ENCODE measurements at regions not wholly inside any gene's neighbourhood (a gene's known extent, or its start where the extent isn't known, plus 50 kb on each side); places are given as distances from the start of the nearest gene placed in this dataset.
A peak's percentile ranks its signal among the peaks of the same experiment; 100 is the strongest.
"Not testable (repeated sequence)": the region's sequence is repeated elsewhere in the genome, so short reads cannot be mapped to it uniquely, and the experiment has no call there.

DNA sequence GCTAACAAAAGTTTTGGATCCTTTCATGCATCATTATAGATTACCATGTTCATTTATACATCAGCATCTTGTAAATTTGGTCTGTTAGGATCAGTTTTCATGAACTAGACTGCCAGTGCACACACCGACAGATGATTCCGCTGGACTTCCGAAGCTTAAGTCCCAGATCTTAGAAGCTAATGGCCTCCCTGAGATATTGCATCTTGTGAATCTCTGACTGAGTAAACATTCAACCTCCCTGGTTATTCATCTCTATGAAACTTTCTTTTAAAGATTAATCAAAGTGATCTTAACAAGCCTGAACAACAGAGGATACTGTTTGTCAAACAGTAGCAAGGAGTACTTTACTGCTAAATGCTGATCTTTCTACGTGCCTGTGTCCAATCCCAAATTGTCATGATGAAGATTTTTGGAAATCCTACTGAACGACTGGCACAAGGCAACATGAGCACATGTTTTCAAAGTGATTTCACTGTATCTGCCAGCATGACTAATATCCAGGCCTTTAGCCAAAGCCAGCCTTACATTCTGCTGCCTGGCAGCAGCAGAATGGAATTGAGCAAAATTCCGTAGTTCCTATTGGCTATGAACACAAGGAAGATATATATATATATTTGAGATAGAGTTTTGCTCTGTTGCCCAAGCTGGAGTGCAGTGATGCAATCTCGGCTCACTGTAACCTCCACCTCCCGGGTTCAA, 91.3 kb upstream of the ANK3 start:
- TF ChIP-seq, protein P1, sequence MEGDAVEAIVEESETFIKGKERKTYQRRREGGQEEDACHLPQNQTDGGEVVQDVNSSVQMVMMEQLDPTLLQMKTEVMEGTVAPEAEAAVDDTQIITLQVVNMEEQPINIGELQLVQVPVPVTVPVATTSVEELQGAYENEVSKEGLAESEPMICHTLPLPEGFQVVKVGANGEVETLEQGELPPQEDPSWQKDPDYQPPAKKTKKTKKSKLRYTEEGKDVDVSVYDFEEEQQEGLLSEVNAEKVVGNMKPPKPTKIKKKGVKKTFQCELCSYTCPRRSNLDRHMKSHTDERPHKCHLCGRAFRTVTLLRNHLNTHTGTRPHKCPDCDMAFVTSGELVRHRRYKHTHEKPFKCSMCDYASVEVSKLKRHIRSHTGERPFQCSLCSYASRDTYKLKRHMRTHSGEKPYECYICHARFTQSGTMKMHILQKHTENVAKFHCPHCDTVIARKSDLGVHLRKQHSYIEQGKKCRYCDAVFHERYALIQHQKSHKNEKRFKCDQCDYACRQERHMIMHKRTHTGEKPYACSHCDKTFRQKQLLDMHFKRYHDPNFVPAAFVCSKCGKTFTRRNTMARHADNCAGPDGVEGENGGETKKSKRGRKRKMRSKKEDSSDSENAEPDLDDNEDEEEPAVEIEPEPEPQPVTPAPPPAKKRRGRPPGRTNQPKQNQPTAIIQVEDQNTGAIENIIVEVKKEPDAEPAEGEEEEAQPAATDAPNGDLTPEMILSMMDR (conservative IDR thresholded peaks at IDR 0.05; ENCODE audit: low read depth), result no peak
- CTCF ChIA-PET, result interaction anchor here (1.1 kb wide), 1 partner anchor 36 kb away, joined by 4 read pairs; no protein-coding TSS in a partner anchor
- DNase-seq (ENCODE audit: low spot score), result peak; percentile 70

DNA sequence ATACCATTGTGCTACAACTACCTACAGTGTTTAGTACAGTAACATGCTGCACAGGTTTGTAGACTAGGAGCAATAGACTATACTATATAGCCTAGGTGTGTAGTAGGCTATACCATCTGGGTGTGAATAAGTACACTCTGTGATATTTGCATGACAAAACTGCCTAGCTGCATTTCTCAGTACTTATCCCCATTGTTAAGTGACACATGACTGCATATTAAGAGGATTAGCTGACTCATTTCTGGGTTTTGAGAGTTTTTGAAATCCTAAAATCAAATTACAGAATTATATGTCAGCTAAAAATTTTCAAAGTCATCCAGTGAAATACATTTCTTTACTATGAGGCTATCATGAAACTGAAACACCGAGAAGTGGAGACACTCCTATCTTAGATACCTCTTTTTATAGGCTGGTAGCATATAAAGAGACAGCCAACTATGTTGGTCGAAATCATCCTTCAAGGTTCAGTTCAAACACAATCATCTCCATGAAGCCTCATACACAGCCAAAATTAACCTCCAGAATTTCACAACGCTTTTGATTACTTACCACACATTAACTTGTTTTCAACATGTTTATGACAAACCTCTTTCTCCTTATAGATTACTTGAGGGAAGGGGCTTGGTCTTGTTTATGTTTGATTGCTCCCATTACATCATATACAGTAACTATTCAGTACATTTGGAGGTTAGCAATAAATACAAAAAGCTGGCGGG, 89.8 kb upstream of the ANK3 start:
- CTCF ChIA-PET, result interaction anchor here (1.1 kb wide), 1 partner anchor 36 kb away, joined by 3 read pairs; no protein-coding TSS in a partner anchor
- TF ChIP-seq, protein P1 (conservative IDR thresholded peaks at IDR 0.05; ENCODE audit: low read depth), result no peak
- POLR2A ChIA-PET (ENCODE audit: low non-redundant PET), result no interaction called here
- no peak for DNase-seq (ENCODE audit: low spot score)
- H3K27ac ChIP-seq, result no peak overlapping the region

More for the DNA sequence above, 91.3 kb upstream of the ANK3 start:
- H3K27ac ChIP-seq, result peak overlapping the region; percentile 81
- POLR2A ChIA-PET (ENCODE audit: low non-redundant PET), result no interaction called here

DNA sequence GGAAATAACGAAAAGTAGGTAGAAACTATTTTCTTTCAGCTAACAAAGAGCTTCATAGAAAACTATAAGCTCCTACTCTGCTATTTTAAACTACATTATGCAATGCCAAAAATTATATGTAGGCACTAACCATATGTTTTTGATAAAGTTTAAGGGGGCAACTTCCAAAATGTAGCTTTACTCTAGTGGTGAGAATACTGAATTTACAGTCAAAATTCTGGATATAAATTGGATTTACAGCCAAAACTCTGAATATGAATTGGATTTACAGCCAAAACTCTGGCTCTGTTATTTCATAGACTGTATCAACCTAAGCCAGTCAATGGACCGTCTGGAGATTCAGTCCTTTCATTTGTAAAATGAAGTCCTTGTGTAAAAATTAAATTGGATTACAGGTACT, 86.8 kb upstream of the ANK3 start:
- ChIA-PET CTCF (no interaction called here), POLR2A (ENCODE audit: low non-redundant PET) (no interaction called here)
- TF ChIP-seq, protein P1 (conservative IDR thresholded peaks at IDR 0.05; ENCODE audit: low read depth), result no peak
- no peak overlapping the region for H3K27ac ChIP-seq
- DNase-seq (ENCODE audit: low spot score), result no peak

DNA sequence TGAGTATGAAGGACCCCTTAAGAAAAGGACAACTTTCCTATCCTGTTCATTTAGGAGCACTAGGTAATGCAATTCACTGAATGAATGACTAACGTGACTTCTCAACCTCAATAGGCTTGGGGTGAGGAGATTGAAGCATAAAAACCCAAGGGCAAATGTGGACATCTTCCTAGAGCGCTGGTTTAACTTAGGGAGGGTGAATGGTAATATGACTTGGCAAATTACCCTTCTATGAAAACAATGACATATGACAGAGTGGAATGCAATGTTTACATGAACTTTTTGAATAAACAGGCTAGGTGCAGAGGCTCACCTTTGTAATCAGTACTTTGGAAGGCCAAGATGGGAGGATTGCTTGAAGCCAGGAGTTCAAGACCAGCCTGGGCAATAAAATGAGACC, 83.9 kb upstream of the ANK3 start:
- ChIA-PET POLR2A (ENCODE audit: low non-redundant PET) (no interaction called here), CTCF (no interaction called here)
- no peak overlapping the region for H3K27ac ChIP-seq
- DNase-seq (ENCODE audit: low spot score), result peak; percentile 20
- TF ChIP-seq, protein P1 (conservative IDR thresholded peaks at IDR 0.05; ENCODE audit: low read depth), result no peak

DNA sequence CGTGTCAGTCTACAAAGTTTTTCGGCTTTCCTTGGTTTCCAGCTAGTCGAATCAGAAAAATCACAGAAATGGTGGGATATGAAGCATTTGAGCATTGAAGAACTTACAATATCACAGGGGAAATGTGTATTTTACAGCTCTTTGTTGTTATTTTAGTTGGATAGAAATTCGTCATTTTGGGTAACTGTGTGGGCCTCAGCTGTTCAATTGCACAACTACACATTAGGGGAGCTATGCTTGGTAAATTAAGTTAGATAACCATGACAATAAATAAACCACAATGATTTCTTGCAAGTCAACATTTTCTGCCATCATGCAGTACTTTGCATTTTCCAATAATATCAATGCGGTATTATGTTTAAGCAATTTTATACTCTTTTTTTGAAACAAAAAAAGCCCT, 80.4 kb upstream of the ANK3 start:
- POLR2A ChIA-PET (ENCODE audit: low non-redundant PET), result no interaction called here
- CTCF ChIA-PET, result no interaction called here
- TF ChIP-seq, protein P1 (conservative IDR thresholded peaks at IDR 0.05; ENCODE audit: low read depth), result no peak
- DNase-seq (ENCODE audit: low spot score), result no peak
- no peak overlapping the region for H3K27ac ChIP-seq

DNA sequence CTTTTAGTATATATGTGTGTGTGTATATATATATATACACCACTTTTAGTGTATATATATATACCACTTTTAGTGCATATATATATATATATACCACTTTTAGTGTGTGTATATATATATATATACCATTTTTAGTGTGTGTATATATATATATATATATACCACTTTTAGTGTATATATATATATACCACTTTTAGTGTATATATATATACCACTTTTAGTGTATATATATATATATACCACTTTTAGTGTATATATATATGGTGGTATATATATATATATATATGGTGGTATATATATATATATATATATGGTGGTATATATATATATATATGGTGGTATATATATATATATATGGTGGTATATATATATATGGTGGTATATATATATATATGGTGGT, 79.5 kb upstream of the ANK3 start:
- DNase-seq (ENCODE audit: low spot score); H3K27ac ChIP-seq; CTCF ChIA-PET; POLR2A ChIA-PET (ENCODE audit: low non-redundant PET): not testable (repeated sequence)

DNA sequence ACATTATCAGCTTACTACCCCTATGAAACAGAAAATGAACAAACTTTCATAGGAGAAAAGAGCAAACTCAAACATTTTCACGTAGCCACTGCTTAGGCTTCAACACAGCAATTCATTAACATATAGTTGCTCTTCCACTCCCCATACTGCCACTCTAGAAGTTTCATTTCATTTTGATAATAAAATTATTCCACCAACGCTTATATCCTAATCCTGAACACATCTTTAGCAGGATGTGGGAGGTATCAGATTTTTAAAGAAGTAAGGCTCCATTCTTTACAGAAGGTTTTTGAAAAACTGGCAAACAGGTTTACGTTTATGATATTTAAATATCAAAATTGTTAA, 77.5 kb upstream of the ANK3 start:
- ChIA-PET CTCF (interaction anchor here (0.6 kb wide), 1 partner anchor 150 kb away, joined by 3 read pairs; no protein-coding TSS in a partner anchor), POLR2A (ENCODE audit: low non-redundant PET) (no interaction called here)
- TF ChIP-seq, protein P1 (conservative IDR thresholded peaks at IDR 0.05; ENCODE audit: low read depth), result no peak
- no peak for DNase-seq (ENCODE audit: low spot score)
- no peak overlapping the region for H3K27ac ChIP-seq
